HepG2 (cell line): ENCODE measurements at regions not wholly inside any gene's neighbourhood (a gene's known extent, or its start where the extent isn't known, plus 50 kb on each side); places are given as distances from the start of the nearest gene placed in this dataset.

ENCODE experiments used
- SAFB2 ChIP-seq: sonication (generic); formaldehyde crosslinking; IDR thresholded peaks from 2 replicates; pipeline ENCODE4 v1.5.1; 2020; ENCODE audit warnings: missing genetic modification reagents, low read depth, mild to moderate bottlenecking, borderline replicate concordance
- TF ChIP-seq, protein P1 (sequence below): sonication (generic); formaldehyde crosslinking; IDR thresholded peaks from 2 replicates; pipeline ENCODE4 v1.5.0; 2020; ENCODE audit warnings: mild to moderate bottlenecking, missing genetic modification reagents, moderate library complexity

- no peak for TF ChIP-seq SAFB2
- TF ChIP-seq, protein P1, sequence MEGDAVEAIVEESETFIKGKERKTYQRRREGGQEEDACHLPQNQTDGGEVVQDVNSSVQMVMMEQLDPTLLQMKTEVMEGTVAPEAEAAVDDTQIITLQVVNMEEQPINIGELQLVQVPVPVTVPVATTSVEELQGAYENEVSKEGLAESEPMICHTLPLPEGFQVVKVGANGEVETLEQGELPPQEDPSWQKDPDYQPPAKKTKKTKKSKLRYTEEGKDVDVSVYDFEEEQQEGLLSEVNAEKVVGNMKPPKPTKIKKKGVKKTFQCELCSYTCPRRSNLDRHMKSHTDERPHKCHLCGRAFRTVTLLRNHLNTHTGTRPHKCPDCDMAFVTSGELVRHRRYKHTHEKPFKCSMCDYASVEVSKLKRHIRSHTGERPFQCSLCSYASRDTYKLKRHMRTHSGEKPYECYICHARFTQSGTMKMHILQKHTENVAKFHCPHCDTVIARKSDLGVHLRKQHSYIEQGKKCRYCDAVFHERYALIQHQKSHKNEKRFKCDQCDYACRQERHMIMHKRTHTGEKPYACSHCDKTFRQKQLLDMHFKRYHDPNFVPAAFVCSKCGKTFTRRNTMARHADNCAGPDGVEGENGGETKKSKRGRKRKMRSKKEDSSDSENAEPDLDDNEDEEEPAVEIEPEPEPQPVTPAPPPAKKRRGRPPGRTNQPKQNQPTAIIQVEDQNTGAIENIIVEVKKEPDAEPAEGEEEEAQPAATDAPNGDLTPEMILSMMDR (CRISPR knock-in tag): no peak
Measured at GRCh38 chr20:50373674-50374286, 136.4 kb upstream of the PTPN1 start.
